ENCODE measurements at regions not wholly inside any gene's neighbourhood (a gene's known extent, or its start where the extent isn't known, plus 50 kb on each side); places are given as distances from the start of the nearest gene placed in this dataset.
"Not testable (repeated sequence)": the region's sequence is repeated elsewhere in the genome, so short reads cannot be mapped to it uniquely, and the experiment has no call there.

- TF ChIP-seq CTCF (IDR thresholded peaks at IDR 0.05), result no peak
- intact Hi-C loops (cut with micrococcal nuclease), result no loop called here
- Mint-ChIP-seq H3K27ac (no peak overlapping the region), H3K4me1 (no peaks in the 10 kb centered on the region), H3K4me3 (no peak overlapping the region), H3K9me3 (peaks cover 3% of the 10 kb centered on the region), H3K27me3 (no peaks in the 10 kb centered on the region), H3K36me3 (ENCODE audit: low read depth) (no peaks in the 10 kb centered on the region)
- ChIA-PET POLR2A (no interaction called here), CTCF (interaction anchor here (0.5 kb wide), 1 partner anchor 1453 kb away, joined by 3 read pairs; no protein-coding TSS in a partner anchor)
- DNase-seq, result no peak
- no peak for ATAC-seq (ENCODE audit: low read depth)
These were observed 178.3 kb upstream of the LAMA2 start for GRCh38 chr6:128704601-128705000.

DNA sequence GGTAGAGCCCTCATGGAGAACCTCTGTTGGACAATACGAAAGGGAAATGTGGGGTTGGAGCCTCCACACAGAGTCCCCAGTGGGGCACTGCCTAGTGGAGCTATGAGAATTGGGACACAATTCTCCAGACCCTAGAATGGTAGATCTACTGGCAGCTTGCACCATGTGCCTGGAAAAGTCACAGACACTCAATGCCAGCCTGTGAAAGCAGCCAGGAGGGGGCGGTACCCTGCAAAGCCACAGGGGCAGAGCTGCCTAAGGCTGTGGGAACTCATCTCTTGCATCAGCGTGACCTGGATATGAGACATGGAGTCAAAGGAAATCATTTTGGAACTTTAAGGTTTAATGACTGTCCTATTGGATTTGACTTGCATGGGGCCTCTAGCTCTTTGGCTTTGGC lies 179.1 kb upstream of the LAMA2 start:
- H3K4me1 Mint-ChIP-seq; POLR2A ChIA-PET; H3K27ac Mint-ChIP-seq; ATAC-seq (ENCODE audit: low read depth); intact Hi-C loops (cut with micrococcal nuclease); H3K27me3 Mint-ChIP-seq; H3K9me3 Mint-ChIP-seq; H3K4me3 Mint-ChIP-seq; H3K36me3 Mint-ChIP-seq (ENCODE audit: low read depth); DNase-seq: not testable (repeated sequence)
- CTCF ChIA-PET, result interaction anchor here (0.5 kb wide), 1 partner anchor 1454 kb away, joined by 3 read pairs; no protein-coding TSS in a partner anchor

- ChIA-PET POLR2A (no interaction called here), CTCF (no interaction called here)
- no peak for TF ChIP-seq CTCF (IDR thresholded peaks at IDR 0.05)
- no peaks in the 10 kb centered on the region for H3K27me3 Mint-ChIP-seq
- H3K27ac Mint-ChIP-seq, result no peak overlapping the region
- intact Hi-C loops (cut with micrococcal nuclease), result no loop called here
- DNase-seq (no peak), ATAC-seq (ENCODE audit: low read depth) (no peak)
- H3K4me1 Mint-ChIP-seq, result no peaks in the 10 kb centered on the region
- no peaks in the 10 kb centered on the region for H3K36me3 Mint-ChIP-seq (ENCODE audit: low read depth)
- H3K4me3 Mint-ChIP-seq, result no peak overlapping the region
- H3K9me3 Mint-ChIP-seq, result no peaks in the 10 kb centered on the region
These were observed 176.6 kb upstream of the PTPRK start for GRCh38 chr6:128696691-128697689.

DNA sequence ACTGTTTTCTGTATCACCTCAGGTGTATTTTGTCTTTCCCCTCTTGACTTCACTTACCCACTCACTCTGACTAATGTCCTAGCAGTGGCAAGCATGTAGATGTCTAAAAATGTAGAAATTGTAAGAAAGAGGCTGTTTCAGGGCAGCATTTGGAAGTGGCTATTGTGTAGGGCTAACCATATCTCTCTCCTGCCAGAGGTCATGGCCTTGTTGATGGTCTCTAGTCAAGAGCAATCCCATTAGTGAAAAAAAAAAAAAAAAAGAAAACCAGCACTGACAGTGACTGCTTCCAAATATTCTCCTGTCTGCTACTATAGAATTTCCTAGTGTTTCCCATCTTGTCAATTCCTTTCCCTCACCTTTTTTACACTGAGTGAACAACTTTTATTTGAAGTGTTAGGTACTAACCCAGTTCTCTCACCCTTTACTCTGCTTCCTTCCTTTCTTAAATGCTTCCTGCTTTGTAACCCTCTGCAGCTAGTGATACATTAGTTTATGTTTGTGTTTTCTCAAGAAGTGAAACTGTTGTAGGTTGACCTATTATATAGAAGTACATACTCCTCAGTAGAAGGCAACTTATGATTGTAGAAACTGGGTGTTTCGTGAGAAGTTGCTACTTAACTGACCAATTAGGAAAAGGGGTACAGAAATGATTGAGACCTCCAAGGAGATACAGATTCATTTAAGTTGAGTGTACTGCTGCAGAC lies 174.1 kb upstream of the PTPRK start:
- no peaks in the 10 kb centered on the region for H3K9me3 Mint-ChIP-seq
- POLR2A ChIA-PET, result no interaction called here
- DNase-seq, result no peak
- H3K27ac Mint-ChIP-seq, result no peak overlapping the region
- no peak for TF ChIP-seq CTCF (IDR thresholded peaks at IDR 0.05)
- ATAC-seq (ENCODE audit: low read depth), result no peak
- no peaks in the 10 kb centered on the region for H3K36me3 Mint-ChIP-seq (ENCODE audit: low read depth)
- CTCF ChIA-PET, result no interaction called here
- no peaks in the 10 kb centered on the region for H3K4me1 Mint-ChIP-seq
- intact Hi-C loops (cut with micrococcal nuclease), result no loop called here
- H3K4me3 Mint-ChIP-seq, result no peak overlapping the region
- H3K27me3 Mint-ChIP-seq, result no peaks in the 10 kb centered on the region

DNA sequence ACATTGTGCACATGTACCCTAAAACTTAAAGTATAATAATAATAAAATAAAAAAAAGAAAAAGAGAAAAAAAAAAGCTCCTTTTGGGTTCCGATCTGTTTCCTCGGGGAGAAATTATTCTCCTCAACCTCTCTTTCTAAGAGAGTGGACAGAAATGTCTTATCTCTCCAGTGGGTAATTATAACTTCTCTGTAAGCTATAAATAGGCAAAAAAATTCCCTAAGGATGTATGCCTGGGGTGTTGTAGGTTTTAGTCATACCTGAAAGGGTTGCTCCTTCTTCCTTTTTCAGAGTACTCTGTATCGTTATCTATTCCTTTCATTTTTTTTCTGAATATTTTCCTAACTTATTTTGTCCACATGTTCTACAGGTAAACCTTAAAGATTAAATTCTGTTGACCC lies 169.7 kb upstream of the PTPRK start:
- ATAC-seq (ENCODE audit: low read depth) (no peak), DNase-seq (no peak)
- Mint-ChIP-seq H3K4me1 (no peaks in the 10 kb centered on the region), H3K9me3 (no peaks in the 10 kb centered on the region), H3K27me3 (no peaks in the 10 kb centered on the region), H3K4me3 (no peak overlapping the region), H3K27ac (no peak overlapping the region), H3K36me3 (ENCODE audit: low read depth) (no peaks in the 10 kb centered on the region)
- POLR2A ChIA-PET, result no interaction called here
- CTCF ChIA-PET, result interaction anchor here (0.6 kb wide), 1 partner anchor 458 kb away, joined by 3 read pairs; no protein-coding TSS in a partner anchor
- intact Hi-C loops (cut with micrococcal nuclease), result no loop called here
- no peak for TF ChIP-seq CTCF (IDR thresholded peaks at IDR 0.05)
